Astrocyte (in vitro differentiated cells and primary cell): ENCODE measurements at regions not wholly inside any gene's neighbourhood (a gene's known extent, or its start where the extent isn't known, plus 50 kb on each side); places are given as distances from the start of the nearest gene placed in this dataset.

Experiments used
- EZH2 ChIP-seq: IDR thresholded peaks from 2 replicates; pipeline ENCODE4 v1.6.1; 2012; ENCODE audit warnings: mild to moderate bottlenecking, low read length, inconsistent platforms; ENCODE audit not compliant: insufficient read depth
- TF ChIP-seq, protein P1 (sequence below): IDR thresholded peaks from 2 replicates; pipeline ENCODE4 v1.5.1; 2011; ENCODE audit warnings: low read depth, mild to moderate bottlenecking, inconsistent platforms, low read length, moderate library complexity; ENCODE audit not compliant: insufficient read depth

DNA sequence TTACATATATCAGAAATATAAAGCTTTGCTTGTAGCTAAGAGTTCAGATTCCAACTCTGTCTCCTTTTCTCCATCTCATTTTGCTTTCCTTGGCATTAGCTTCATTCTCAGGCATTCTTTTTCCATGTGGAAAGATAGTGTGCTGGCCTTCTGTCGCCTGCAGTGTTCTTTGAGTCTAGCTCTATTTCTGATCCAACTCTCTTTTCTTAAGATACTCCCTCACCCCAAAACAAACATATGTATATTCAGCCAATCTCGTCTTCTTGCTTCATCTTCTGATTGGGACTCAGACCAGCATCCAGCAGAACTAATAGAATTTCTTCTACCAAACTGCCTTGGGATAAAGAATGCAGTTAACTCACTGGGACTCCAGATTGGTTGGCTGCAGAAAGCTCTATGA, 532.2 kb downstream of the MID1IP1 start:
- TF ChIP-seq, protein P1, sequence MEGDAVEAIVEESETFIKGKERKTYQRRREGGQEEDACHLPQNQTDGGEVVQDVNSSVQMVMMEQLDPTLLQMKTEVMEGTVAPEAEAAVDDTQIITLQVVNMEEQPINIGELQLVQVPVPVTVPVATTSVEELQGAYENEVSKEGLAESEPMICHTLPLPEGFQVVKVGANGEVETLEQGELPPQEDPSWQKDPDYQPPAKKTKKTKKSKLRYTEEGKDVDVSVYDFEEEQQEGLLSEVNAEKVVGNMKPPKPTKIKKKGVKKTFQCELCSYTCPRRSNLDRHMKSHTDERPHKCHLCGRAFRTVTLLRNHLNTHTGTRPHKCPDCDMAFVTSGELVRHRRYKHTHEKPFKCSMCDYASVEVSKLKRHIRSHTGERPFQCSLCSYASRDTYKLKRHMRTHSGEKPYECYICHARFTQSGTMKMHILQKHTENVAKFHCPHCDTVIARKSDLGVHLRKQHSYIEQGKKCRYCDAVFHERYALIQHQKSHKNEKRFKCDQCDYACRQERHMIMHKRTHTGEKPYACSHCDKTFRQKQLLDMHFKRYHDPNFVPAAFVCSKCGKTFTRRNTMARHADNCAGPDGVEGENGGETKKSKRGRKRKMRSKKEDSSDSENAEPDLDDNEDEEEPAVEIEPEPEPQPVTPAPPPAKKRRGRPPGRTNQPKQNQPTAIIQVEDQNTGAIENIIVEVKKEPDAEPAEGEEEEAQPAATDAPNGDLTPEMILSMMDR = no peak
- no peak for TF ChIP-seq EZH2
